ENCODE measurements at regions not wholly inside any gene's neighbourhood (a gene's known extent, or its start where the extent isn't known, plus 50 kb on each side); places are given as distances from the start of the nearest gene placed in this dataset.
"Not testable (repeated sequence)": the region's sequence is repeated elsewhere in the genome, so short reads cannot be mapped to it uniquely, and the experiment has no call there.

DNA sequence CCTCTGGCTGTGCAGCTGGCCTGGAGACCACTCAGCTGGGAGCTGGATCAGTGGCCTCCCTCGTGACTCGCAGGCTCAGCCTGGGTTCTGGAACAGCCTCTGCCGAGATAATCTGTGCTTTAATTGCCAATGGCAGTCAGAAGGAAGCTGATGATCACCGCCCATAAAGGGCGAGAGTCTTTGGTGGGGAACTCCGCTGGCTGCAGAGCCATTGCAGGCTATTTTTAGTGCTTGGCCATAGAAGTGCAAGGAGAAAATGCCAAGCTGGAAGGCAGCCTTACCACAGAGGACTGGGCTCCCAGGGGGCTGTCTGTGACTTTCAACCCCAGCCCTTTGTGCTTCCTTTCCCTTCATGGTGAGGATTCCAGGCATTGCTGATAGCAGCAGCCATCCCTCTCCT, 62.2 kb upstream of the TENM4 start:
- no peak for DNase-seq

- DNase-seq: no peak
These were observed 60.9 kb upstream of the TENM4 start for GRCh38 chr11:79501707-79502106.

DNA sequence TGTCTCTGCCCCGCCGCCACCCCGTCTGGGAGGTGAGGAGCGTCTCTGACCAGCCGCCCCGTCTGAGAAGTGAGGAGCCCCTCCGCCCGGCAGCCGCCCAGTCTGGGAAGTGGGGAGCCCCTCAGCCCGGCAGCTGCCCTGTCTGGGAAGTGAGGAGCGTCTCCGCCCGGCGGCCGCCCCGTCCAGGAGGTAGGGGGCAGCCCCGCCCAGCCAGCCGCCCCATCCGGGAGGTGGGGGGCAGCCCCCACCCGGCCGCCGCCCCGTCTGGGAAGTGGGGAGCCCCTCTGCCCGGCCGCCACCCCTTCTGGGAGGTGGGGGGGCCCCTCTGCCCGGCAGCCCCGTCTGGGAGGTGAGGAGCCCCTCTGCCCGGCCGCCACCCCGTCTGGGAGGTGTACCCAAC, 59.1 kb upstream of the TENM4 start:
- not testable (repeated sequence) for DNase-seq

- no peak for DNase-seq
These were observed 57.8 kb upstream of the TENM4 start for GRCh38 chr11:79498667-79499066.

- peak; percentile 59 for DNase-seq
These were observed 52.8 kb upstream of the TENM4 start for GRCh38 chr11:79493555-79494171.

DNA sequence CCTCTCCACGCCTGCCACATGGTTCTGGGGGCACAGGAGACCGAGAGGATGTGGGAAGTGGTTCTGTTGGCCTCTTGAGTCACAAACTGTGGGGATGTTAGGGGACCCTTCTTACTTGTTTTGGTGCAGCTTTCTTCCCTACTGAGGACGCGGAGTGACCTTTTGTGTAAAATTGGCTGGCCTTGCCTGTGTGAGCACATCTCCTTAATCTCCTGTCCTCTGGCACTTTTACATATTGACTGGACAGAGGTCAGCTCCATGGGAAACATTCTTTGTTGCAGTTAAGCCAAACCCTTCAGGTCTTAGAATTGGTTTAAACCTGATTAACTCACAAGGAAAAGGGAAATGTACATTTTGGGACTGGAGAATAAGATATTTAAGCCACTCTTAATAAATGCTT, 51.2 kb upstream of the TENM4 start:
- no peak for DNase-seq

Measured in midbrain (tissue), 1 donor.